ENCODE measurements at regions not wholly inside any gene's neighbourhood (a gene's known extent, or its start where the extent isn't known, plus 50 kb on each side); places are given as distances from the start of the nearest gene placed in this dataset.
"Not testable (repeated sequence)": the region's sequence is repeated elsewhere in the genome, so short reads cannot be mapped to it uniquely, and the experiment has no call there.

GRCh38 chr1:117746565-117746964 is 140.7 kb downstream of the TENT5C start:
- peak; percentile 43 for TF ChIP-seq CTCF (IDR thresholded peaks at IDR 0.05; ENCODE audit: borderline replicate concordance, extremely low read depth, low read length, poor library complexity, severe bottlenecking)
- not testable (repeated sequence) for TF ChIP-seq EZH2 (IDR thresholded peaks at IDR 0.05; ENCODE audit: borderline replicate concordance, low read depth, low read length, severe bottlenecking)

All from DND-41 (cell line).